ENCODE measurements at regions not wholly inside any gene's neighbourhood (a gene's known extent, or its start where the extent isn't known, plus 50 kb on each side); places are given as distances from the start of the nearest gene placed in this dataset.

GRCh38 chr10:105342606-105343005 is 701.5 kb downstream of the SORCS3 start:
- no peaks in the 10 kb centered on the region for H3K27me3 ChIP-seq (ENCODE audit: control insufficient read depth, insufficient read depth, low read length)
- no peak overlapping the region for H3K4me3 ChIP-seq (ENCODE audit: low read depth, low read length)
- no peak for DNase-seq (ENCODE audit: low read depth)
- TF ChIP-seq, protein P1, sequence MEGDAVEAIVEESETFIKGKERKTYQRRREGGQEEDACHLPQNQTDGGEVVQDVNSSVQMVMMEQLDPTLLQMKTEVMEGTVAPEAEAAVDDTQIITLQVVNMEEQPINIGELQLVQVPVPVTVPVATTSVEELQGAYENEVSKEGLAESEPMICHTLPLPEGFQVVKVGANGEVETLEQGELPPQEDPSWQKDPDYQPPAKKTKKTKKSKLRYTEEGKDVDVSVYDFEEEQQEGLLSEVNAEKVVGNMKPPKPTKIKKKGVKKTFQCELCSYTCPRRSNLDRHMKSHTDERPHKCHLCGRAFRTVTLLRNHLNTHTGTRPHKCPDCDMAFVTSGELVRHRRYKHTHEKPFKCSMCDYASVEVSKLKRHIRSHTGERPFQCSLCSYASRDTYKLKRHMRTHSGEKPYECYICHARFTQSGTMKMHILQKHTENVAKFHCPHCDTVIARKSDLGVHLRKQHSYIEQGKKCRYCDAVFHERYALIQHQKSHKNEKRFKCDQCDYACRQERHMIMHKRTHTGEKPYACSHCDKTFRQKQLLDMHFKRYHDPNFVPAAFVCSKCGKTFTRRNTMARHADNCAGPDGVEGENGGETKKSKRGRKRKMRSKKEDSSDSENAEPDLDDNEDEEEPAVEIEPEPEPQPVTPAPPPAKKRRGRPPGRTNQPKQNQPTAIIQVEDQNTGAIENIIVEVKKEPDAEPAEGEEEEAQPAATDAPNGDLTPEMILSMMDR (IDR thresholded peaks at IDR 0.05; ENCODE audit: insufficient read depth, low read length, poor library complexity, severe bottlenecking) = no peak
- H3K36me3 ChIP-seq (ENCODE audit: control insufficient read depth, insufficient read depth, low read length) = no peaks in the 10 kb centered on the region

DNA sequence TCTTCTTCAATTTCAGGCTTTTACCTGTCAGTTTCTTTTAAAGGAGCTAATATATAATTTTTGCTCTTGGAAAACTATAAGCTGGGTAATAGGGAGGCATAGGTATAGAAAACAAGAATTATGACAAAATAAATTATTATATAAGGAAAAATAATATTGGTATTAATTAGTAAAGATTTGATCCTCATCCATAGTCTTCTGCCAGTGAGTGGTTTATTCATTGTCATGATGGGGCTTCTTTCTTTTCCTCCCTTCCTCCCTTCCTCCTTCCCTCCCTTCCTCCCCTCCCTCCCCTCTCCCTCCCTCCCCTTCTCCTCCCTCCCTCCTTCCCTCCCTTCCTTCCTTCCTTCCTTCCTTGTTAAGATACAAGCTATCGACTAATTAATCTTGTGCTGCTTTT is 698.6 kb downstream of the SORCS3 start:
- no peaks in the 10 kb centered on the region for H3K27me3 ChIP-seq (ENCODE audit: control insufficient read depth, insufficient read depth, low read length)
- no peak for DNase-seq (ENCODE audit: low read depth)

DNA sequence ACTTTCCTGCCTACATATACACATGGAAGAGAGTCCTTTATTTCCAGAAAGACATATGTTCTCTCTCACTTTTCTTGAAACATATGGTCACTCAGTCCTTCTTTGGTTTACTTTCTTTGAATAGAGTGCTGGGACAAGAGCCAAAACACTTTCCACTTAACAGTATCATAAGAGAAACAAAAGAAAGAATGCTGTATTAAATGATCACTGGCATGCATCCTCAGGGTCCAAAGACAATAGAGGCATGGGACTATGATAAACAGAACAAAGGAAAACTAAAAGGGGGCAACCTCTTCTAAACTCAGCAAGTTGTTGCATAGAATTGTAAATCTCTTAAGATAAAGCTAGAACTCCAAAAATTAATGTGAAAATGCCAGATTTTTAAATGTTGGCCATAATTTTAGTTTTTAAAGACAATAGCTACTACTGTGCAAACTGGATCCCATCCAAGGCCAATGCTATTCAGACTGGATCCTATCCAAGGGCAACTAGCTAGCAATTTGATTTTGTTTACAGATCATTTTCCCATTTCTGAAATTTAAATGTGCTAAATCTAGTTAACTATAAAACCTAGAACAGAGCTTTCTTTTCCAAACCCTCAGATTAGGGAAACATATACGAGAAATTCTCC is 687.5 kb downstream of the SORCS3 start:
- H3K27me3 ChIP-seq (ENCODE audit: control insufficient read depth, insufficient read depth, low read length) = no peaks in the 10 kb centered on the region
- H3K36me3 ChIP-seq (ENCODE audit: control insufficient read depth, insufficient read depth, low read length) = no peaks in the 10 kb centered on the region
- no peak overlapping the region for H3K4me3 ChIP-seq (ENCODE audit: low read depth, low read length)
- TF ChIP-seq, protein P1 (IDR thresholded peaks at IDR 0.05; ENCODE audit: insufficient read depth, low read length, poor library complexity, severe bottlenecking) = no peak
- DNase-seq (ENCODE audit: low read depth) = no peak

More for the DNA sequence above, 698.6 kb downstream of the SORCS3 start:
- no peaks in the 10 kb centered on the region for H3K36me3 ChIP-seq (ENCODE audit: control insufficient read depth, insufficient read depth, low read length)
- H3K4me3 ChIP-seq (ENCODE audit: low read depth, low read length) = no peak overlapping the region
- TF ChIP-seq, protein P1 (IDR thresholded peaks at IDR 0.05; ENCODE audit: insufficient read depth, low read length, poor library complexity, severe bottlenecking) = no peak
